Stimulated activated CD8-positive, alpha-beta memory T cell treated with anti-CD3 and anti-CD28 coated beads, Interleukin-4, amount 100 ng/mL, for 48 hours (primary cell): ENCODE measurements at regions not wholly inside any gene's neighbourhood (a gene's known extent, or its start where the extent isn't known, plus 50 kb on each side); places are given as distances from the start of the nearest gene placed in this dataset.
"Not testable (repeated sequence)": the region's sequence is repeated elsewhere in the genome, so short reads cannot be mapped to it uniquely, and the experiment has no call there.

ENCODE experiments used
- DNase-seq: peaks from one replicate; pipeline ENCODE4 v3.0.0-alpha.2; 2020

GRCh38 chr22:48757581-48757980, 1070.1 kb downstream of the BRD1 start:
- peak; percentile 7 for DNase-seq

- not testable (repeated sequence) for DNase-seq
Observed at GRCh38 chr22:48757135-48757534, 1070.5 kb downstream of the BRD1 start.

- DNase-seq, result peak; percentile 16
Observed at GRCh38 chr22:48756146-48757111, 1071.2 kb downstream of the BRD1 start.

- peak; percentile 8 for DNase-seq
Observed at GRCh38 chr22:48755059-48755949, 1072.4 kb downstream of the BRD1 start.

- no peak for DNase-seq
Observed at GRCh38 chr22:48754611-48755058, 1073.0 kb downstream of the BRD1 start.

GRCh38 chr22:48753752-48754517, 1073.7 kb downstream of the BRD1 start:
- DNase-seq, result no peak

- DNase-seq, result no peak
Observed at GRCh38 chr22:48753381-48753730, 1074.3 kb downstream of the BRD1 start.

GRCh38 chr22:48752451-48753380, 1075.0 kb downstream of the BRD1 start:
- no peak for DNase-seq

GRCh38 chr22:48751539-48752437, 1075.9 kb downstream of the BRD1 start:
- no peak for DNase-seq

GRCh38 chr22:48750826-48751440, 1076.7 kb downstream of the BRD1 start:
- DNase-seq, result no peak

- no peak for DNase-seq
Observed at GRCh38 chr22:48750282-48750681, 1077.4 kb downstream of the BRD1 start.

- no peak for DNase-seq
Observed at GRCh38 chr22:48749555-48750227, 1078.0 kb downstream of the BRD1 start.

GRCh38 chr22:48748860-48749554, 1078.7 kb downstream of the BRD1 start:
- no peak for DNase-seq

- no peak for DNase-seq
Observed at GRCh38 chr22:48748113-48748859, 1079.4 kb downstream of the BRD1 start.

GRCh38 chr22:48746789-48747425, 1080.8 kb downstream of the BRD1 start:
- no peak for DNase-seq

- no peak for DNase-seq
Observed at GRCh38 chr22:48745842-48746788, 1081.6 kb downstream of the BRD1 start.
